IPS-NIHi7 (cell line): ENCODE measurements at regions not wholly inside any gene's neighbourhood (a gene's known extent, or its start where the extent isn't known, plus 50 kb on each side); places are given as distances from the start of the nearest gene placed in this dataset.
"Not testable (repeated sequence)": the region's sequence is repeated elsewhere in the genome, so short reads cannot be mapped to it uniquely, and the experiment has no call there.

Source experiments
- DNase-seq: peaks from one replicate; pipeline ENCODE4 v3.0.0; 2012; ENCODE audit warnings: mixed read lengths; ENCODE audit errors: extremely low spot score

GRCh38 chr3:28033059-28033784, 208.2 kb upstream of the CMC1 start:
- DNase-seq = no peak

DNA sequence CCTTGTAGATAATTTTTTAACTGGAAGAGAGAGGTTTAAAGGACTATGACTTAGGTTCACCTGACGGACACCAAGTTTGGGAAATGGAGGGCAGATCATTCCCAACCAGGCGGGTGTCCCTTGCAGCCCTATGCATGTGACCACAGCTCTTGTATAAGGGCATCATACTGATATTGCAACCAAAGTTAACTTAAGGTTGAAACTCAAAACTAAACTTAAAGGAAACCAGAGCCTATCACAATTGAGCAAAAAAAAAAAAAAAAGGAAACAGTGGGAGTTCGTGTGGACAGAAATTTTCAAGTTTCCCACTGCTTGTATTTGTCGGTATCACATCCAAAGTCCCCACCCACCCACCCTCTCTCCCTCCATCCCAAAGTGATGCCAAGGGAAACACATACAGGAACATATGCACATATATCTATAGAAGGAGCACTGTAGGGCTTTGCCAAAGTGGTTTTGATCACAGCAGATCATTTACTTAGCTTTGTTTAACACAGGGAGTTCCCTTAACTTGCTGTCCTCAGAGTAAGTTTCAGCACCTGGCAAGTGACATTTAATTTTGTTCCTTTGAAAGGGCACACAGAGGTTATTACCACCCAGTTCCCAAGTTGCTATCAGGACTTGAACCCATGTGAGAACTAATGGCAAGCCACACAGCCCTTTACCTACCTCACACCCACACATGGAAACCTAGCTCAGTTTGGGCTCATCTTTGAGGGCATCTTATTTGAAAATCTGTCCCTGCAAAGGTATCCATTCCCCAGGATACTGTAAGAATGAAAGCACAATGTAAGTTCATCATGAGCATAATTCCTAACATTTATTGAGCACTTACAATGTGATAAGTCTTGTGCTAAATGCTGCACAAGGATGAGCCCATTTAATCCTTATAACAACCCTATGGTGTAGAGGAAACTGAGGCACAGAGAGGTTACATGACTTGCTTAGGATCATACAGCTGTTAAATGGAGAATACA, 204.5 kb upstream of the CMC1 start:
- no peak for DNase-seq

DNA sequence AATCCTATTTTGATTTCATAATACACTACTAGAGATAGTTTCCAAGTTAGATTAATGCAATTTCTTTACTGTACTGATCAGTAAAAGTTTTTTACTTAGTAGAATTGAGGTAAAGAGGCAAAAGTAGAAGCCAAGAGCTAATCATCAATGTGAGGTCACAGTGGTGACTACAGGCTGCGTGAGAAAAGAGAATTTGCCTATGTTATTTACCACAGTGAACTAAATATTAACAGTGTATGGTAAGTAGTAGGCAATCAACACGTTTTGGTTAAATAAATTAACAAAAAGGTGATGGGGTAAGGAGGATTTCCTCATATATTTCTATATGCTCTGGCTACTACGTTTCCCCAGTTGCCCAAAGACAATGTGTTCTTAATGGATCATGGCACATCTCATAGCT, 202.2 kb upstream of the CMC1 start:
- DNase-seq = no peak

GRCh38 chr3:28039829-28040228, 201.6 kb upstream of the CMC1 start:
- no peak for DNase-seq

DNA sequence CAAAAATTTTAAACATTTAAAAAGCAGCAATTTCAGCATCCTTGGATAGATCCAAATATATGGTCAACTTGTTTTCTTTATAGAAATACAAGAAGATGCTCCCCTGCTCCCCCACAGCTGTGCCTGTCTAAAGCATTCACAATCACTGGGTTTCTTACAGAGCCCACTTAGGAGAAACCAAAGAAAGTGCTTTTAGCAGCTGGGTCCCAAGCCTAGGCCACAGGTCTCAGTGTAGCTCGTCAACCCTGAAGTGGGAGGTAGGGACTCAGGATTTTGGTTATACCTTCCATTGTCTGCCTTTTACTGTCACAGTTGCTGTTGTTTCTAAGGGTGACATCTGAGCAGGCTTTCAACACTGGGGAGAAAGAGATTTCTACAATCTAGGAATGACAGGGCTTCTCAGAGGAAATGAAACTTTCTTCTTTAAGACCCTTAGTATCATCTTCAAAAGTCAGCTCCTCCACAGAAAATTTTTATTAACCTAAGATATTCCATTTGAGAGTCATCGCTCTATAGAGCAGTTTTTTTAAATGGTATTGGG, 199.3 kb upstream of the CMC1 start:
- DNase-seq = no peak

GRCh38 chr3:28042707-28043106, 198.7 kb upstream of the CMC1 start:
- DNase-seq = no peak

GRCh38 chr3:28050120-28050519, 191.3 kb upstream of the CMC1 start:
- no peak for DNase-seq

DNA sequence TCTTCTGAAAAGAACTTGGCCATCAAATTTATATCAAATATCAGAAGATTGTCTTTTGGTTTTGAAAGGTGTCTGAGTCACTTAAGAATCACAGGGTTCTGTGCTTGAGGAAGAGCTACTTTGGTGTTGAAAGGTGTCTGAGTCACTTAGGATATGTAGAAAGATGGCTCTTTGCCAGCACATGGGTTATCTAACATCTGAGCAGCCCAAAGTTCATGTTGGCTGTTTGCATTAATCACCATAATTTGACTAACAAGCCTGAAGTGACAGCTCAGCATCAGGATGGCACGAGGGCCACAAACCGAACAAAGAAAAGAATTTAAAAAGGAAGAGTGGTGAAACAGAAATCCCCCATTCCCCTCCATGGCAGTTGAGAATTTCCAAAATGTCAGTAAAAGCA, 190.5 kb upstream of the CMC1 start:
- no peak for DNase-seq

DNA sequence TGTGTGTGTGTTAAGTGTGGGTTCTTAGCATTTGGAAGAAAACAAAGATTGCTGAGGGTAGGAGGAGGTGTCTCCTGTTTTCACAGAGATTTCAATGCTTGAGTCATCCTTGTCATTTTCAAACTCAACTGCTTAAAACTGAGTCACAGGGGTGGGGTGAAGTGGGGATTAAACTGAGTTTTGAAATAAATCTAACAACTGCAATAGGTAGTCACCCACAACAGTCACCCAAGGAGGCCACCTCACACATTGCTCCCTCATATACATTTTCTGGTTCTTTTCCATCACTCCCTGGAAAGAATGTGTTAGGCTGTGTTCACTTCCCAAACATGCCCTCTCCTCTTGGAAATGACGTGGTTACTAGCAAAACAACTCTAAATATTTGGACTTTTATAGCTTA, 187.7 kb upstream of the CMC1 start:
- DNase-seq = no peak

DNA sequence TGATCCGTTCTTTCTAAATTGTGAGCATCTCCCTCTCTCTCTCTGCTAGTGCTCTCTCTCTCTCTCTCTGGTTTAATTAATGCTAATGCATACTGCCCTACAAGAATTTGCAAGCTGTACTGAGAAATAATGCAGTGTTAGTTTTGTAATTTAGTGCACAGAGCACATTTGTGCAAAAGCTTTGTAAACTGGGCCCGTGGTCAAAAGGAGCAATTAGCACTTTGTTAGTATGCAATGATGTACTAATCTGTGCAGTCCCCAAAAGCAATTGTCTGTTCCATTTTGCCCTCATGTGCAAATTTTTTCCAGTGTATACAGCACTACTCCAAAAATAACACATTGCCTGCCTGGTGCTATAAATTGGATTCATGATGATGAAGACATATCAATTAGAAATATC, 184.6 kb upstream of the CMC1 start:
- no peak for DNase-seq

- DNase-seq = no peak
These were observed 183.9 kb upstream of the CMC1 start for GRCh38 chr3:28057539-28057938.

- not testable (repeated sequence) for DNase-seq
These were observed 182.2 kb upstream of the CMC1 start for GRCh38 chr3:28059199-28059598.

DNA sequence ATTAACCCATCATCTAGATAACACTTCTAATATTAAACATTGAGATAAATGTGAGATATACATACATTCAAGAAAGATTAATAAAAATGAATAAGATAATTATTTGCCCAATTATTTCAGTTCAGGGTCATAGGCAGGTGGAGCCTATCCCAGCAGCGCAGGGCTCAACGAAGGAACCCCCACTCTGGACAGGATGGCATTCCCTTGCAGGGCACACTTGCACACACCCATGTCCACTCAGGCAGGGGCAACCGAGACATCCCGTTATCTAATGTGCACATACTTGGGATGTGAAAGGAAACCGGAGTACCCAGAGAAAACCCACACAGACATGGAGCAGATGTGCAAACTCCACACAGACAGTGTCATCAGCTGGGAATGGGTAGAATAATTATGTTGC, 175.4 kb upstream of the CMC1 start:
- no peak for DNase-seq

DNA sequence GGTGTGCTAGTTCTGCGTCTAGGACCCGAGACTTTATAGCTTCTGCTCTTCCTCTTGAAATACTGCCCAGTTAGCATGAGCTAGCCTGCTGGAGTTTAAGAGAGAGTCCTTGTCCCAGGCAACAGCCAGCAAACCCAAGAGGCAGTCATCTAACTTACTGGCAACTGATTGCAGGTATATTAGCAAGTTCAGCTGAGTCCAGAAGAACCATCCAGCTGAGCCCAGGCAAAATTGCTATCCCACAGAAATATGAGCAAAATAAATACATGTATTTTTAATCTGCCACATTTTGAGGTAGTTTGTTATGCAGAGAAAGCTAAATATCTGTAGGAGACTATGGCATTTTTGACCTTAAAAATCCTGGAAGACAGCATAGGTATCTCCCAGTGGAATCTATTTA, 174.4 kb upstream of the CMC1 start:
- no peak for DNase-seq

GRCh38 chr3:28068342-28068741, 173.1 kb upstream of the CMC1 start:
- no peak for DNase-seq

- no peak for DNase-seq
These were observed 172.0 kb upstream of the CMC1 start for GRCh38 chr3:28069438-28069837.

GRCh38 chr3:28076246-28076645, 165.2 kb upstream of the CMC1 start:
- DNase-seq = no peak

DNA sequence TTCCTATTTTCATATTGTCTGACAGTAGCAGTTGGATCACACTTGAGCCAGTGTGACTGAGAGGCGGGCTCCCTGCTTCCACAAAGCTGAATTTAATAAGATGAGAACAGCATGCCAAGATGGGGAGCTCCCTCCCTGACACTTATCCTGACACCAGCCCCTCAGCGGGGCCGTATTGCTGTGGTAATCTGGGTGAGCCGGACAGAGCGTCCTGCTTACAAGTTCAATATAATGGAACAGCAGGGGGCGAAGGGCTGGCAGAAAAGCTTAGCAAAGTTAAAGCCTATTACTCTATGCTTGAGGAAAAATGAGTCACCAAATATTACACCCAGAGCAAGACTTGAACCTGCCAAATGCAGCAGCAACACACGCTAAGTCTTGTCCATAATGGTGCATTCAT, 163.8 kb upstream of the CMC1 start:
- peak; percentile 51 for DNase-seq

- no peak for DNase-seq
These were observed 162.9 kb upstream of the CMC1 start for GRCh38 chr3:28078536-28078935.

DNA sequence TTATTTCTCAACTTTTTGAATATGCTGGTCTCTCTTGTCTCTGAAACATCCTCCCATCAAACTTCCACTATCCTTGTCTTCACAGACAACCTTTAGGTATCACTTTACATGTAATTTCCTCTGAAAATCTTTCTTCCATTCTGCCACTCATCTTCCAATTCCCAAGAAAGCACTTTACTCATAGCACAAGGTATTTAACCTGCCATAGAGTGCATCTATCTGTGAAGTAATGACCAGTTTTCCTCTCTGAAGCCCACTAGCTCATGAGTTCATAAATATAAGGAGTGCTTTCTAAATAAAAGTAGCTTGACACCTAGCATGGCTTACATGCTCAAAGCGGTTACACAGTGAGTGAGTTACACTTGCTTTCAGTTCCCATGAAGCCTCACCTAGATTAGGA, 160.7 kb upstream of the CMC1 start:
- DNase-seq = no peak

- no peak for DNase-seq
These were observed 159.9 kb upstream of the CMC1 start for GRCh38 chr3:28081533-28081947.

GRCh38 chr3:28087591-28087990, 153.8 kb upstream of the CMC1 start:
- DNase-seq = no peak
